ENCODE measurements at regions not wholly inside any gene's neighbourhood (a gene's known extent, or its start where the extent isn't known, plus 50 kb on each side); places are given as distances from the start of the nearest gene placed in this dataset.

DNA sequence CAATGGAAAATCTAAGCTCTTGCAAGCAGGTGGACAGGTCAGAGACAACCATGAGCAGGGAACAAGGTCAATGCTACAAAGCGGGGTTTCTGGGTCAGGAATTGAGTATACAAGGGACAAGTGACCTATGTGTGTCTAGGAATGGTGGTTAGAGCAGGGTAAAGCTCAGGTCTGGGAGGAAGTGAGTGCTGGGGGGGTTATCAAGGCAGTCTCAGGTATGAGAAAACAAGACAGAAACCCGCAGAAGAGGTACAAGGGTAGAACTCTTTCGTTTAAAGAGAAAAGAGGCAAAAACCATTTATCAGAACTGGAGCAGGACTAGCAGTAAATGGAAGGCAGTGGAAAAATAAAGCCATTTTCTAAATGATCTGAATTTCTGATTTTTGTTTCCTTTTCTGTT lies 298.4 kb downstream of the ALDH8A1 start:
- TF ChIP-seq CSDC2 (CRISPR knock-in tag; IDR thresholded peaks at IDR 0.05): no peak
- TF ChIP-seq, protein P1, sequence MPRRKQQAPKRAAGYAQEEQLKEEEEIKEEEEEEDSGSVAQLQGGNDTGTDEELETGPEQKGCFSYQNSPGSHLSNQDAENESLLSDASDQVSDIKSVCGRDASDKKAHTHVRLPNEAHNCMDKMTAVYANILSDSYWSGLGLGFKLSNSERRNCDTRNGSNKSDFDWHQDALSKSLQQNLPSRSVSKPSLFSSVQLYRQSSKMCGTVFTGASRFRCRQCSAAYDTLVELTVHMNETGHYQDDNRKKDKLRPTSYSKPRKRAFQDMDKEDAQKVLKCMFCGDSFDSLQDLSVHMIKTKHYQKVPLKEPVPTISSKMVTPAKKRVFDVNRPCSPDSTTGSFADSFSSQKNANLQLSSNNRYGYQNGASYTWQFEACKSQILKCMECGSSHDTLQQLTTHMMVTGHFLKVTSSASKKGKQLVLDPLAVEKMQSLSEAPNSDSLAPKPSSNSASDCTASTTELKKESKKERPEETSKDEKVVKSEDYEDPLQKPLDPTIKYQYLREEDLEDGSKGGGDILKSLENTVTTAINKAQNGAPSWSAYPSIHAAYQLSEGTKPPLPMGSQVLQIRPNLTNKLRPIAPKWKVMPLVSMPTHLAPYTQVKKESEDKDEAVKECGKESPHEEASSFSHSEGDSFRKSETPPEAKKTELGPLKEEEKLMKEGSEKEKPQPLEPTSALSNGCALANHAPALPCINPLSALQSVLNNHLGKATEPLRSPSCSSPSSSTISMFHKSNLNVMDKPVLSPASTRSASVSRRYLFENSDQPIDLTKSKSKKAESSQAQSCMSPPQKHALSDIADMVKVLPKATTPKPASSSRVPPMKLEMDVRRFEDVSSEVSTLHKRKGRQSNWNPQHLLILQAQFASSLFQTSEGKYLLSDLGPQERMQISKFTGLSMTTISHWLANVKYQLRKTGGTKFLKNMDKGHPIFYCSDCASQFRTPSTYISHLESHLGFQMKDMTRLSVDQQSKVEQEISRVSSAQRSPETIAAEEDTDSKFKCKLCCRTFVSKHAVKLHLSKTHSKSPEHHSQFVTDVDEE (CRISPR knock-in tag; IDR thresholded peaks at IDR 0.05): no peak
- no peak for TF ChIP-seq TOX (CRISPR knock-in tag; IDR thresholded peaks at IDR 0.05; ENCODE audit: borderline replicate concordance)
- no peak for TF ChIP-seq ZC3H10 (CRISPR knock-in tag; IDR thresholded peaks at IDR 0.05)

All from SK-N-SH treated with all-trans-retinoic acid at 6 μM for 48 hours (cell line).